ENCODE measurements at regions not wholly inside any gene's neighbourhood (a gene's known extent, or its start where the extent isn't known, plus 50 kb on each side); places are given as distances from the start of the nearest gene placed in this dataset.

DNA sequence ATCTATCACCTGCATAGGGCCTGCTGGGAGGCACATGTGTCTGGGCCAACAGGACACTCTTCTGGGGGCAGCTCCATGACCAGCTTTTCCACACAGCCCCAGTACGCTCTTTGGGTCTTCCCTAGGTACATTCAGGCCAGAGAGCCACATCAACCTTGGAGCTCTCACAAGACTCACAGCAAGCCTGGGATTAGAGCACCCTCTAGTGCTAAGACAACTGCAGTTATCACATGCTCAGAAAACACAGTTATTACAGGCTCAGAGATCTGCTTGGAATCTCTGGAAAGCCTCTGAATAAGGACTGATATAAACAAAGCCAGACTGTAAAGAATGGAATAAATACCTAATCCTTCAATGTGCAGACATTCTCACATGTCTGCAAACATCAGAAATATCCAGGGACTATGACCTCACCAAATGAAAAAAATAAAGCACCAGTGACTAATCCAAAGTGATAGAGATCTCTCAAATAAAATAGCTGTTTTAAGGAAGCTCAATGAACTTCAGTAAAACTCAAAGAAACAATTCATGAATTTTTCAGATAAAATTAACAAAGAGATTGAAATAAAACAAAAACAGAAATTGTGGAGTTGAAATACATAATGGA lies 563.9 kb upstream of the NR5A2 start:
- no peak overlapping the region for H3K4me3 ChIP-seq (replicated peaks in 1 of 3; ENCODE audit: insufficient read depth in 1 of 3, low read depth in 2 of 3, low read length in 3 of 3)
- in situ Hi-C loops (cut with HindIII; ENCODE audit: extremely low pct_ligation_motif_present, low pct_unique_long_range_greater_than_20kb) (no loop called here), intact Hi-C loops (cut with micrococcal nuclease; ENCODE audit: unreplicated experiment) (no loop called here)
- no peaks in the 10 kb centered on the region for H4K20me1 ChIP-seq (ENCODE audit: insufficient read depth, low read length)
- no peaks in the 10 kb centered on the region for H3K27me3 ChIP-seq (ENCODE audit: control insufficient read depth in 1 of 2, insufficient read depth in 2 of 2, low read length in 2 of 2)
- no peak for FAIRE-seq
- TF ChIP-seq RBAK (CRISPR knock-in tag; IDR thresholded peaks at IDR 0.05) (no peak), SMC3 (IDR thresholded peaks at IDR 0.05; ENCODE audit: low read length) (peak; percentile 21; the same call in 1 of the 2 replicates), STAG1 (CRISPR knock-in tag; IDR thresholded peaks at IDR 0.05) (peak; percentile 53), ZNF766 (CRISPR knock-in tag; IDR thresholded peaks at IDR 0.05; ENCODE audit: borderline replicate concordance) (no peak), GPBP1L1 (CRISPR knock-in tag; IDR thresholded peaks at IDR 0.05) (no peak), ZNF367 (CRISPR knock-in tag; IDR thresholded peaks at IDR 0.05; ENCODE audit: borderline replicate concordance) (no peak), TCF12 (IDR thresholded peaks at IDR 0.05) (no peak), TCF12 (CRISPR knock-in tag; IDR thresholded peaks at IDR 0.05) (no peak), ZNF572 (CRISPR knock-in tag; IDR thresholded peaks at IDR 0.05) (no peak), MYPOP (CRISPR knock-in tag; IDR thresholded peaks at IDR 0.05) (no peak), CBX1 (IDR thresholded peaks at IDR 0.05; ENCODE audit: low read depth) (no peak), CTCF (CRISPR knock-in tag; IDR thresholded peaks at IDR 0.05) (peak; percentile 48), FOXA3 (CRISPR knock-in tag; IDR thresholded peaks at IDR 0.05) (no peak)
- H2AFZ ChIP-seq (ENCODE audit: low read length), result no peak overlapping the region
- no peaks in the 10 kb centered on the region for H3K79me2 ChIP-seq (ENCODE audit: insufficient read depth, low read length)
- no peak overlapping the region for H3K4me2 ChIP-seq (ENCODE audit: low read depth, low read length)
- ATAC-seq, result peak; percentile 54
- no peaks in the 10 kb centered on the region for H3K4me1 ChIP-seq (ENCODE audit: insufficient read depth, low read length)
- CTCF ChIA-PET (ENCODE audit: low intra/inter-chr PET ratio, low total read pairs), result no interaction called here
- H3K9me3 ChIP-seq (ENCODE audit: low read length), result no peaks in the 10 kb centered on the region
- H3K27ac ChIP-seq (ENCODE audit: extremely low read length, insufficient read depth, low read length), result no peak overlapping the region
- POLR2A ChIA-PET, result no interaction called here
- WGBS (ENCODE audit: low lambda C conversion rate), result 0% methylated on average over 1 of the region's 1 CpG
- BruUV-seq (replicated peaks), result no TSS peak
- H3K36me3 ChIP-seq (replicated peaks in 1 of 2; ENCODE audit: control insufficient read depth in 1 of 2, insufficient read depth in 2 of 2, low read length in 2 of 2), result no peaks in the 10 kb centered on the region
- DNase-seq (ENCODE audit: low spot score), result peak; percentile 20
- no peak overlapping the region for H3K9ac ChIP-seq (ENCODE audit: insufficient read depth, low read depth, low read length)
